ENCODE measurements at regions not wholly inside any gene's neighbourhood (a gene's known extent, or its start where the extent isn't known, plus 50 kb on each side); places are given as distances from the start of the nearest gene placed in this dataset.
"Not testable (repeated sequence)": the region's sequence is repeated elsewhere in the genome, so short reads cannot be mapped to it uniquely, and the experiment has no call there.

DNA sequence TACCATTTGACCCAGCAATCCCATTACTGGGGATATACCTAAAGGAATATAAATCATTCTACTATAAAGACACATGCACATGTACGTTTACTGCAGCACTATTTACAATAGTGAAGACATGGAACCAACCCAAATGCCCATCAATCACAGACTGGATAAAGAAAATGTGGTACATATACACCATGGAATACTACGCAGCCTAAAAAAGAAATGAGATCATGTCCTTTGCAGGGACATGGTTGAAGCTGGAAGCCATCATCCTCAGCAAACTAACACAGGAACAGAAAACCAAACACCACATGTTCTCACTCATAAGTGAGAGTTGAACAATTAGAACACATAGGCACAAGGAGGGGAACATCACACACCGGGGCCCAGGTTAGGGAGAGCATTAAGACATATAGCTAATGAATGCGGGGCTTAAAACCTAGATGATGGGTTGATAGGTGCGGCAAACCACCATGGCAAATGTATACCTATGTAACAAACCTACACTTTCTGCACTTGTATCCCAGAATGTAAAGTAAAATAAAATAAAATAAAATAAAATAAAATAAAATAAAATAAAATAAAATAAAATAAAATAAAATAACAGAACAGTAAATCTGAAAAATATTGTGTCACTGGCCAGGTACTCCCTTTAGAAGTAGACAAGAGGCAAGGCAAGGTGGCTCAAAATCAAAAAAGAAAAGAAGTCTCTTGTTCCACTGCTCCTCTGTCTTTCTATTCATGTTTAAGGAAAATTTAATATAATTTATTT lies 423.8 kb upstream of the GRAMD2B start:
- DNase-seq: not testable (repeated sequence)

DNA sequence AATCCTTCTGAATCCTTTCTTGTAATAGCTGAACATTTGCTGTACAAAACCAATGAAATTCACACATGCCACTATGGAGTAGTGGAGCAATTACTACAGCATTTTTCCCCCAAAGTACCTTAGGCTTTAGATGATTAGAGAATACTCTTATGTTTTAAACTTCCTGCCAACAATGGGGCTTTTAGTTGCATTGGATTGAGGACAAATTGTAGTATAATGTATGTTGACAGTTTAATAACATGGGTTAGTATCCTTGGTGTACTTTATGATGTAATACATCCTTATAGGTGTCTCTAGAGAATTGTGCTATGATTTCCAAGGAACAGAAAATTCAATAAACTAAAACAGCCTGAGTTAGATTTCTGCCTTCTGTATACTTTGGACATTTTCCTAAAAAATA lies 422.7 kb upstream of the GRAMD2B start:
- DNase-seq: no peak

DNA sequence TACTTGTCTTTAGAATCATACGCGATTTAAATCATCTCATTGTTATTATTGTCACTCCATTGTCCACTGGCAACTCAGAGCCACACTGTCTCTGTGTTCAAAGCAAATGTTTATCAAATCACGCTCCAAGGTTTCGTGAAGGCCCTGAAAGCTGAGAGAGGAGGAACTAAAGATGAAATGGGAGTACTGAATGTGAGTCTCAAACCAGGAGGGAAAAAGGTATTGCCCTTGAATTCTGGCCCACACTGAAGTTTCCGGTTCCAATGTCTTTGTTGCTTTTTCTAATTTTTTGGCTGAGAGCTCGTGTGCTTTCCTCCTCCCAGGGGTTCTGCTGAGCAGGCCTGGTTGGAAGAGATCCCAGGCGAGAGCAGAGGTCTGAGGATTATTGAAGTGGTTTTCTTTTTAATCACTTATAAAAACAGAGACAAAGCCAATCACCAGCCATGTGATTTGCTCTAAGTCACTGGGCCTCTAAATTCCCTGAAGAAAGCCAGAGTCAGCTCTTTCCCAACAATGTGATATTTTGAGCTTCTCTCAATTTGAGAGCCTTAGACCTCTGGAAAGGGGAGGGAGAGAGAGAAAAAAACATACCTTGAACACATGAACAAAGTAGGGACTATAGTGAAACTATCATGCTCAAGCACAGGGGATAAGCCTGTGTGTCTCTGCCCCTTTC lies 420.8 kb upstream of the GRAMD2B start:
- no peak for DNase-seq

DNA sequence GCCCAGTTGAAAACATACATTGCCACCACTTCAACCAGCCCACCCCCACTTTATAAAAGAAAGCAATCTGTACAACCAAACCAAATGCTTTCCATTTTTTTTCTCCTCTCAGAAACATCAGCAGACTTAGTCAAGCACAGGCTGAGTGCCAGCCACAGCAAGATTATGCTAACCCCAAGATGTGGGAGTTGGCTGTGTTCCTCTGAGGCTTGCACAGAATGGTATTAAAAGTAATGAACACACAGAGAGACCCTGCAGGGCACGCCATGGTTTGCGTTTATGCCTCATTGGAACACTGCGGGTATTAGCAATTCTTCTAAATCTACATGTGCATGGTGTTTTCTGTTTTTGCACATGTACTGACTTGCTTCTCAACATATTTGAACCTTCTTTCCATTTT lies 419.9 kb upstream of the GRAMD2B start:
- no peak for DNase-seq

DNA sequence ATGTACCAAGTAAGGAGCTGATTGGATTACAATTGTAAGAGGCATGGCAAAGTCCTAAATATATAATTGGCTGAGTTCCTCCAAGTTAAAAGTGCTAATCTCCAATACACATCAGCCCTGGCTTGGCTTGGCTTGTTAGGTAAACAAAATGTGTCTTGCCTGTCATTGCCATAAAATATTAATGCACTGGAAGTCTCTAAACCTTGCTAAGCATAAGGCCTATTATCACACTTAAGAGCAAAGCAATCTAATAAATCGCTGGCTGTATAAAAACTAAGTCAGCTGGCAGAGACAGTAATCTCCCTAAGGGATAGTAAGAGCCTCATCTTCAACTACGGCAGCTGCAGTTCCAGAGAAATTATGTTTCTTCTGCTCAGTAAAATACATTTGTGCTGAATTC lies 418.6 kb upstream of the GRAMD2B start:
- no peak for DNase-seq

DNA sequence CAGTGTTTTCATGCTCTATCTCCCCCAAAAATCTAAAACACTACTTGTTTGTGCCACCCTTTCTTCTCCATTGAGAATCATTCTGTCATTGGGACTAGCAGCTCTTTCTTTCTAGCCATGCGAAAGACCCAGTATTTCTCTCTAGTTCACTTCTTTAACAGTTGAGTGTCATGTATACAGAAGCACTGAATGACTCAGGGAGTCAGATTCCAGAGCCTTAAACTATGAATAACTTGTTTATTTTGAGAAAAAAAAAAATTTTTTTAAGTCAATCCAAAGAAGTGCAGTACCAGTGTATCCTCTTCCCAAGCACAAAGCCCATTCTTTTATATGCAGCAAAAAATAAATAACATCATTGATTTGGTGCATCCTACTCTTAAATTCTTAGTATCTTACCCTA lies 415.4 kb upstream of the GRAMD2B start:
- DNase-seq: no peak

DNA sequence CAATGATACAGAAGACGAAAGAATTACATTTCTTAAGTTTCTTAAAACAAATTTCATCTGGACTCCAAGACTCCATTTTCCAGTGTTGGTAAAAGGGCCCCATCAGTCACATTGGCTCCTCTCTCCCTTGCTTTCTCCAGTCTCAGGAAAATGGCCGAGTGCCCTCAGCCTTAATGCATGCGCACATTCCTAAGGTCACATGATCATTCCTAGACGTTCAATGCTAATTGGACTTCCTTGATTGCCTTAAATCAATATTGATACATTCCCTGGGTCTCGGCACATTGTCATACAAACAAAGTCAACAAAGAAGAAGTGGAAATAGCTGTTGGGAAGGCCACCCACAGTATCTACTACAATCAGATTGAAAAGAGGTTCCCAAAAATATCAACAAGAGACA lies 413.6 kb upstream of the GRAMD2B start:
- DNase-seq: no peak

DNA sequence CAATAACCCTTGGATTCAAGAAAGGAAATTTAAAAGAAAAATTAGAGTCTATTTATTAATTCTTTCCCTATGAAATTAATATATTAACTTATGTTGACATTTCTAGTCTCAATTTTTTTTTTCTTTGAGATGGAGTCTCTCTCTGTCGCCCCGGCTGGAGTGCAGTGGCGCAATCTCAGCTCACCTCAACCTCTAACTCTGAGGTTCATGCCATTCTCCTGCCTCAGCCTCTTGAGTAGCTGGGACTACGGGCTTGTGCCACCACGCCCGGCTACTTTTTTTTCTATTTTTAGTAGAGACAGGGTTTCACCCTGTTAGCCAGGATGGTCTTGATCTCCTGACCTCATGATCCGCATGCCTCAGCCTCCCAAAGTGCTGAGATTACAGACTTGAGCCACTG lies 411.7 kb upstream of the GRAMD2B start:
- not testable (repeated sequence) for DNase-seq

DNA sequence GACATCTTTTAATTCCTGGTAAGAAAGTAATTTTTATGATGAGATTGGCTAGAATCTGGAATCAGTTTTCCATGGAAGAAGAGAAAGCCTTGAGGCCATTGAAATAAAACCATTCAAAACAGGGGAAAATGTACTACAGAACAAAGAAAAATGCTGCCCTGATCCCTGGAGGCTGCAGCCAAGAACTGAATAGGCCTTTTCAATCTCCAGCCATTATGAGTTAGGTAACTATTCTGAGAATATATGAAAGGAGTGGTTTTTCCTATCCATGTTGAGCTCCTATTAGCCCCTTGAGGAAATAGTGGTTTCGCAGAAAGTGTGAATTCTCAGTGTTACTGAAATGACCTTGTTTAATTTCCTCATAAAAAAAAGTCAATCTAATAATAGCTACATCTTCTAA lies 408.5 kb upstream of the GRAMD2B start:
- DNase-seq: no peak

DNA sequence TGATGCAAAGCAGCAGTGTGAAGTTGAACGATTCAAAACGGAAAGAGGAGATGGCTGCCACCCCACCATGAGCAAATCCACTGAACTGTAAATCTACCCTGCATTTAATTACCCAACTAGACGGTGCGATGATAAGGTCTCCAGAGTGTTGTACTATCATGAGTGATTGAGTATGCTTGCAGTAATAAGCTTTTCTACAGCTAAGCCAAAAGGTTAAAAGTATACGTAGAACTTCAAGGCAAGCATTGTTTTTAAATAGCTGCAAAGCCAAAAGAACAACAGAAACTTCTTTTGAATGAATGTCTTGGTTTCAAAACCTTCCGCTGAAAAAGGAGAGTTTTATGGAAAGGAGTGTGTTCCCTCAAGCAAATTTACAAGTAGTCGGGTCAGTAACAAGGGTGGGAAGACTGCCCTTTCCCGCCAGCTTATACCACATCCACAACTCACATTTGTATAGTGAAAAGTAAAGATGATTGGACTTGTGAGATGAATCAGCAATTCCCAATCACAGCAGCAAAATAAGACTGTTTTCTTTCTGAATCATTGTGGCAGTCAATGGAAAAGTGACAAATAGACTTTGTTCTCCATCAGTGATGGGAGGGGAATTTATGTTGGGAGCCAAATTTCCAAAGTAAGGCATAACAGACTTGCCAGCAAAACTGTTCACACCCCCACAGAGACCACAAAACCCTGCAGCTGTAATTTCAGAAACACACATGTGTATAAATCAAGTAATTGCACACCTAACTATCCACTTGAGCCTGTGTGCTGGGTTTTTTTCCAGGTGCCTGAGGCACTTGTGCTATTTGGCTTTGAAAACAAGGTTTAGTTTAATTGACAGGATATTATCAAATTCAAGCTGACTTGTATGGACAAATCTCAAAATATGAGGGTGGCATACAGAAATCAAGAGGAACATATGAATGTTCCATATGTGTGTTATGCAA lies 407.7 kb upstream of the GRAMD2B start:
- DNase-seq: no peak

DNA sequence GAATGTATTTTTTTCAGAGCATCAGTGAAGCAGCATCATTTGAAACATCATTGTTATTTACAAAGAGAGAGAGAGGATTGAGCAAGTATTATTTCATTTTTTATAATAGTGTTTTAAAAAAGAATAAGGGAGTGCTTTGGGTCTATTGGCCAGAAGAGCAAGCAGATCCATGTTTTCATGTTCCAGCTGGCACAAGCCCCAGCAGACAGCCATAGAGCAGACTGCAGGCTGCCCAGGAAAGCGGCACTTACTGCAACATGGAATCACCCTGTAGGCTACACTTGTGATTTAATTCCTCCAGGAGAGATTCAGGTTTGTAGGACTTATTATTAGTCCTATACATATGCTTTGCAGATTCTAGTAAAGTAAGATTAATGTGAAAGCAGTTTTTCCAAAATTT lies 407.0 kb upstream of the GRAMD2B start:
- DNase-seq: no peak

DNA sequence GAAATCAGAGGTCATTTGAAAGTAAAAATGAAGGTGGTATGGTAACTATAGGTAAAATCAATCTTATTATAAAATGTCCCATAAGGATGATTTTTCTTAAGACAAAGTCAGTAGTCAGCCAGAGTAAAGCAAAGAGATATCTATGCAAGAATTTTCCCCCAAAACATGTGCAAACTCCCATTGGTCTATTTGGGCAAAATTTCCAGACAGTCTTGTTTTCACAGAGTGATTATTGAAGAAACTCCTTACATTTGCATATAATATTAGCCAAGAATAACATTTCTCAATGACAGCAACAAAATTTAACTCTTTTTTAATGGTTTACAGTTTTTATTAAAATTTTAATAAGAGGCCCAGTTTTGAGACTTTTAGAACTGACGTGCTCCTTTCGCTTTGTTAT lies 406.1 kb upstream of the GRAMD2B start:
- DNase-seq: no peak

DNA sequence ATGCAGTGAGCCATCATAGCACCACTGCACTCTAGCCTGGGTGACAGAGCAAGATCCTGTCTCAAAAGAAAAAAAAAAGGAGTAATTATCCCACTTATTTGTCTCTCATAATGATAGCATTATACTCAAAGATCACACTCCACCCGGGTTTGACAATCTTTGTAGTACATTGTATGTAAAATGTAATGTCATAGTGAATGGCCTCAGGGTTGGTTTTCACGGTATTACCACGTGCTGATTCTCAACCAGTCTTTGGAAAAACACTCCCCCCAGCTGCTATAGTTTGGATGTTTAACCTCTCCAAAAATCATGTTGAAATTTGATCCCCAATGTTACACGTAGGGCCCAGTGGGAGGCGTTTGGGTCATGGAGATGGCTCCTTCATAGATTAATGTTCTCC lies 402.4 kb upstream of the GRAMD2B start:
- DNase-seq: no peak

DNA sequence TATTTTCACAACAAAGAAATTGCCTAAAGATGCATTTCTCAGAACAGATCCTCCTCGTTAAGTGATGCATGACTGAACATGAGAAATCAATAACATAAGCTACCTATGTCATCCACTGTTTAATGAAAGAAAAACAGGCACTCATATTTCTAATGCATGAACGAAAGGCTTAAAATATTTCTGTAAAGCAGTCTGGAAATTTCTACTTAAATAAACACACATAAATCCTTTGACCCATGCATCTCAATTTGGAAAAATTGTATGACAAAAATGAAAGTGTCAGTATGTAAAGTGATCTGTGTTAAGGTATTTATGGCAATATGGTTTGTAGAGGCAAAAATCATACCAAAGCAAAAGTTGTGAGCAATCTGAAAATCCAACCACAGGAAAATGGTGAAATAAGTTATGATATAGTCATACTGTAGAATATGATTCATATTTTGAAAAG lies 399.2 kb upstream of the GRAMD2B start:
- no peak for DNase-seq

DNA sequence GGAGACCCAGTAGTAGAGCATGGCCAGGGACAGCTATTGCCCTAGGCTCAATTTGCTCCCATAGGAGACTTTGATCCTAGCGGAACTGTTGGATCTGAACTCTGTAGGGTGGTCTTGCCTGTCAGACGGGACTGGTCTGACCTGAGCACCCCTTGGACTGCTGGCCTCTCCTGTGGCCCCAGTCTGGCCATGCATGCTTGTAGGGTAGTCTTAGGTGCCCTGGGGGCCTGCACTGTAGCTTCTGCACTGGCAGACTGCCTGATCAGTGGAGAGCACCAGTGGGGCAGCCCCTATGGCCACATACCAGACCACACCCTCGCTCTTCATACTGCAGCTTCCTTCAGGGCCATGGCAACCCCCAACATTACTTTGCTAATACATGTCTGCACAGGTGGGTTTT lies 396.1 kb upstream of the GRAMD2B start:
- DNase-seq: no peak

DNA sequence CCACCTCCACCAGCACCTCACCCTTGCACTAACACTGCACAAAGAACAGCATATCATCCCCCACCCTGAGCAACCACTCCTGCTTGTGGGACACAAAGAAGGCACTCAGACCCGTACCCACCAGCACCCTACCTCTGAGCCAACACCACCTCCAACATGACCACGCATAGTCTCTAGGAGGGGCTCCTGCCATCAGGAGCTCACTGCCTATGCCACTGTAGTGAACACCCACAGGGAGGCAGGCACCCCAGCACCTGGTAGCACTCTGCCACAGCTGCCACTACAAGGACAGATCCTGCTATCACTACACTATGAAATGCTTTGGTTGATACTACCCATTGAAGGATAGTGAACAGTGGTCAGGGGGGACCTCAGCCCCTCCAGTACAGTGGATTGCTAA lies 395.6 kb upstream of the GRAMD2B start:
- DNase-seq: no peak

DNA sequence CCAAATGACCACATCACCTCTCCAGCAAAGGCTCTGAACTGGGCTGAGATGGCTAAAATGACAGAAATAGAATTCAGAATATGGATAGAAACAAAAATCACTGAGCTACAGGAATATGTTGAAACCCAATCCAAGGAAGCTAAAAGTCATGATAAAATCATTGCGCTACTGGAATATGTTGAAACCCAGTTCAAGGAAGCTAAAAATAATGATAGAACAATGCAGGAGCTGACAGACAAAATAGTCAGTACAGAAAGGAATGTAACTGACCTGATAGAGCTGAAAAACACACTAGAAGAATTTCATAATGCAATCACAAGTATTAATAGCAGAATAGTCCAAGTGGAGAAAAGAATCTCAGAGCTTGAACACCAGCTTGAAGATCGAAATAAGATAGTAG lies 394.9 kb upstream of the GRAMD2B start:
- no peak for DNase-seq

DNA sequence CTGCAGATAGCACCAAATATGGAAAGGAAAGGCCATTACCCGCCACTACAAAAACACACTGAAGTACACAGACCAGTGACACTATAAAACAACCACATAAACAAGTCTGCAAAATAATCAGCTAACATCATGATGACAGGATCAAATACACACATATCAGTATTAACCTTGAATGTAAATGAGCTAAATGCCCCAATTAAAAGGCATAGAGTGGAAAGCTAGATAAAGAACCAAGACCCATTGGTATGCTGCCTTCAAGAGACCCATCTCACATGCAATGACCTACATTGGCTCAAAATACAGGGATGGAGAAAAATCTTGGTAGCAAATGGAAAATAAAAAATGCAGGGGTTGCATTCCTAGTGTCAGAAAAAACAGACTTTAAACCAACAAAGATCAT lies 393.9 kb upstream of the GRAMD2B start:
- DNase-seq: not testable (repeated sequence)

DNA sequence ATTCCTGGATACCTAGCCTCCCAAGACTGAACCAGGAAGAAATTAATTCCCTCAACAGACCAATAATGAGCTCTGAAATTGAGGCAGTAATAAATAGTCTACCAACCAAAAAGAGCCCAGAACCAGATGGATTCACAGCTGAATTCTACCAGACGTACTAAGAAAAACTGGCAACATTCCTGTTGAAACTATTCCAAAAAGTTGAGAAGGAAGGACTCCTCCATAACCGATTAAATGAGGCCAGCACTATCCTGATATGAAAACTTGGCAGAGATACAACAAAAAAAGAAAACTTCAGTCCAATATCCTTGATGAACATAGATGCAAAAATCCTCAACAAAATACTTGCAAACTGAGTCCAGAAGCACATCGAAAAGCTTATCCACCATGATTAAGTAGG lies 392.5 kb upstream of the GRAMD2B start:
- no peak for DNase-seq

DNA sequence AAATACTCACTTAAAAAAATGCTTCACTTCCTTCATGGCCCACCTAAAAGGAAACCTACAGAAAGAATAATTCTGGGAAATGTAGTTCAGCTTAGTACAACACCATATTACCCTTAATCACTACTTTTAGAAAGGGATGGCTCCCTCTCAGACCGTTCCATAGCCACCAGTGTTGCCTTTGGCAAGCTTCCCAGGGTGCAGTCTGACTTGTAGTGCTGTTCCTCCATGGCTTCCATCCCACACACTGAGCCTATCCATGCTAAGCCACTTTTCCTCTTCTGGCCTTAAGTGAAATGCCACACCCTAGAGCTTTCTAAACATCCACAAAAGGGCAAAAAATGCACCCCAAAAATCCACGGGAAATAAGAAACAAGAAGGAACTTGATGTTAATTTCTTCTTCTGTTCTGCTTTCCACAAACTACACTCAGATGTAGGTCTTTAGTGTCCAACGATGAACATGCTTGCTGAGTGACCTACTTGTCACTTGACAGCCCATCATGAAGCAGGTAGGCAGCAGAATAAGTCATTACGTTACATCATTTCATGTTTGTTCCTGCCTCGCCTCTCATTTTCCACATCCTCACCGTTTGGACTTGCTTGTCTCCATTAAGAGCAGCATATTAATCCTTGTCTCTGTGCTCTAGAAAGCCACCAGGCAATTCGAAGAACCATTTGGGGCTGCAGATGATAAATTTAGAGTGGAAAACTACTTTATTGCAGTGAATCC lies 391.1 kb upstream of the GRAMD2B start:
- no peak for DNase-seq

DNA sequence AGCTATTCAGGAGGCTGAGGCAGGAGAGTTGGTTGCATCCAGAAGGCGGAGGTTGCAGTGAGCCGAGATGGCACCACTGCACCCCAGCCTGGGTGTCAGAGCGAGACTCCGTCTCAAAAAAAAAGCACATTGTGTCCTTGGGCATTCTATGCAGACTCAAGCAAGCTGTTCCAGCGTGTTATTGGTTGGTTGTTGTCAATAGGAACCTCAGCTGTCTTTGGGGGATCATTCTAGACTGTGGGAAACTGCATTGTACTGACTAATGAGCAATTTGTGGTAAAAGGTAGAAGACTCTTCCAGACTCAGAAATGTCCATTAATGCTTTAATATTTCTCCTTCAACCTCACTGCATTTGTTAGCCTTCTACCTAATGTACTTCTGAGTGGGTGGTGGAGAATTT lies 379.5 kb upstream of the GRAMD2B start:
- no peak for DNase-seq

DNA sequence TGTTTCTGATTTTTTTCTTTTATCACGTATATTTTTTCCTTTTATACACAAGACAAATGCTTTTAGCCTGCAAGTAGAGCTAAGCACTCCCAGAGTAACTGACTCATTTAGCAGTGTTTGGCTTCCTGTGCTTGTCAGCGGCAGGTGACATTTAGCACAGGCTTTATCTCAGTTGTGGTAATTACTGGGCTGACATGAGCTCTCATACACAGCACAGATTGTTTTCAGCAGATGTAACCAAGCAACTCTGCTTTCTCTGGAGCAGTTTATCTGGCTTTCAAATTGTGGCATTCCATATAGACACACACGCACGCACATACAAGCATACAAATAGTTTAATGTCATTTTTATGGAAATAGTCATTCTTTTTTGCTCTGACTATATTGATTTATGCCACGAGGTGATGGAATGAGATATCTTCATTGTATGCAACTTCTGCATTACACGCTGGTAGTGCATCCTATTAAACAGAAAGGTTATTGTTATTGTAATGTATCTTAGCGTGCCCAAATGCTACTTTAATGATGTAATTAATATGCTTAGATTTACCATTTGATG lies 379.0 kb upstream of the GRAMD2B start:
- no peak for DNase-seq

Measured in effector CD4-positive, alpha-beta T cell (primary cell).